Upper lobe of left lung (tissue), 4 donors: ENCODE measurements at regions not wholly inside any gene's neighbourhood (a gene's known extent, or its start where the extent isn't known, plus 50 kb on each side); places are given as distances from the start of the nearest gene placed in this dataset.

Source experiments
- CTCF ChIP-seq, 6 experiments: fragments of 450-650 bp in 4 of 6; fragments of 200-600 bp in 2 of 6; sonication (generic) in 2 of 6; IDR thresholded peaks; one replicate each; pipeline ENCODE4 v1.5.1; 2016 to 2019; ENCODE audit warnings: antibody characterized with exemption in 6 of 6
- POLR2A ChIP-seq, 4 donors: fragments of 450-650 bp; IDR thresholded peaks; one replicate each; pipeline ENCODE4 v1.5.1; 2016 to 2017; ENCODE audit warnings: antibody characterized with exemption in 4 of 4, mild to moderate bottlenecking in 2 of 4
- POLR2AphosphoS5 ChIP-seq, 2 donors: sonication (generic); formaldehyde crosslinking; IDR thresholded peaks; one replicate each; pipeline ENCODE4 v1.5.1; 2017; ENCODE audit warnings: antibody characterized with exemption in 2 of 2

- TF ChIP-seq CTCF (IDR thresholded peaks at IDR 0.05) (no peak), POLR2A (IDR thresholded peaks at IDR 0.05) (no peak), POLR2AphosphoS5 (IDR thresholded peaks at IDR 0.05) (no peak)
These were observed 139.2 kb upstream of the SASH1 start for GRCh38 chr6:148203281-148203925.
